NCI-H345 (cell line): ENCODE measurements at regions not wholly inside any gene's neighbourhood (a gene's known extent, or its start where the extent isn't known, plus 50 kb on each side); places are given as distances from the start of the nearest gene placed in this dataset.

Source experiments
- DNase-seq: peaks from one replicate; lab custom pipeline; 2025; lab: John Stamatoyannopoulos, UW

DNA sequence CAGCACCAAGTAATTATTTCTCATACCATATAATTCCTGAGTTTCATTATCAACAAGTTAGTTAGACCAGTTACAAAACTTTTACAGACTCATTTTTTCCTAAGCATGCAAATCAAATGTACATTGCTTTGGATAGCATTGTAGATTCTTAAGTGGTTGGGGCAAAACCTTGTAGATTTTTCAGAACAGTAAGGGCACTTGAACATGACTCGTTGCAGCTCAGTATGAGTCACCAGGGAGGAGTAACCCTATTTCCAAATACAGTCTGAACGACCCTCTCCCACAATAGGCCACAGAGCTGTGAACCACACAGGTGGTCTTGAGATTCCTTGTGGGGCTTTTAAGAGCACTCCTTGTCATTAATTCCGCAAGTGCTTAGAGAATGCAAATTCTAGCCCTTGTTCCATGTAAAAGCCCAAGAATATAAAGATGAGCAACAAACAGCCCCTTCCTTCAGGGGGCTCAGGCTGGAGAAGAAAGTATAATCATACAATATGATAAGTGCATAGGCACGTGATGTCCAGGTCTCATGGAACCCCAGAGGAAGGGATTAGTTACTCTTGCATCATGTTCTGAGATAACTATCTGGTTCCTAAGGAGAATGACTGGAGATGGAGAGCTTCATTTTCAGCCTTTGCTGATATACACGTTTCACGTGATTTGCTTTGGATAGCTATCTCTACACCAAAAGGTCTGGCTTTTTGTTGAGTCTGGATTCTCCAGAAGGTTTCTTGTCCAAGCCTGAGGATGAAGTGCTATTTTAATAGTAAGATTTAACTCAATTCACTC, 295.7 kb downstream of the KCNN2 start:
- no peak for DNase-seq

DNA sequence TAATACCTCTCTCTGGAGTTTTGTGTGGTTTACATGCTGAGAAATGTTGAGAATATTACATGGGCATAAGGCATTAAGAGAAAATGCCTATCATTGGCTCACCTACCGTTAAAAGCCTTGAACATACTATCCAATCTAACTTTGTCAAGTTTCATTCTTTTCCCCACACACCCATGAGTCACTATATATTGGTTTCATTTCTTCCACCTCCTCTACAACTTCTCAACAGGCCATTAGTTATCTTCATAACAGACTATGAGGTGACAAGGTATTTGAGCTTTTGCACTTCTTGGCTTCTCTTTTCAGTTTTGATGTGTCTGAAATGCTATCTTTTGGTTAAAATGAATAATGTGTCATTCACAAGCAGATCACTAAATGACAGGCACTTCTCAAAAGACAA, 288.0 kb downstream of the KCNN2 start:
- no peak for DNase-seq

DNA sequence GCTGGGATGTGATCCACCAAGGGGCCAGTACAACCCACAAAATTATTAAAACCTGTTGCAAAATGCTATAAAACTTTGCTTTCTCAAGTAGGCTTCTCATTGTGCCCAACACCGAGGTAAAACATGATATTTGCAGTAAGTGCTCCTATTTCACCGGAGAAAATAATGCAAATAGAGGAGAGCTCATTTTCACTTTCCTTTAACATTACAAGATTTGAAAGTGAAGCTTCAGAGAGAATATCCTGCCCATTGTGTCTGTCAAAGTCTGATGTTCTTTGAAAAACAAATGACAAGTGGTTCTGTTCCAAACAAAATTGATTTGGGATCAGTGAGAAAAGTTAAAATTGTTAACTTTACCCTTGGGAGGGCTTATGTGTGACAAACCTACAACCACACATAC, 287.1 kb downstream of the KCNN2 start:
- DNase-seq: no peak

DNA sequence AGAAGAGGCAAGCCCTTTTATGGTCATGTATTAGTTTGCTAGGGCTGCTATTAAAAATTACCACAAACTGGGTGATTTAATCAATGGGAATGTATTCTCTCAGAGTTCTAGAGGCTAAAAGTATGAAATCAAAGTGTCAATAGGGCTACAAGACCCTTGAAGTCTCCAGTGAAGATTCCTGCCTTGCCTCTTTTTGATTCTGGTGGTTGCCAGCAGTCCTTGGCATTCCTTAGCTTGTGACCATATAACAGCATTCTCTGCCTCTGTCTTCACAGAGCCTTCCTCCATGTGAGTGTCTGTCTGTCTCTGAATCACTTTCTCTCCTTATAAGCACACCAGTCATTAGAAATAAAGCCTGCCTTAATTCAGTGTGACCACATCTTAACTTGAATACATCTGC, 282.7 kb downstream of the KCNN2 start:
- DNase-seq: no peak

DNA sequence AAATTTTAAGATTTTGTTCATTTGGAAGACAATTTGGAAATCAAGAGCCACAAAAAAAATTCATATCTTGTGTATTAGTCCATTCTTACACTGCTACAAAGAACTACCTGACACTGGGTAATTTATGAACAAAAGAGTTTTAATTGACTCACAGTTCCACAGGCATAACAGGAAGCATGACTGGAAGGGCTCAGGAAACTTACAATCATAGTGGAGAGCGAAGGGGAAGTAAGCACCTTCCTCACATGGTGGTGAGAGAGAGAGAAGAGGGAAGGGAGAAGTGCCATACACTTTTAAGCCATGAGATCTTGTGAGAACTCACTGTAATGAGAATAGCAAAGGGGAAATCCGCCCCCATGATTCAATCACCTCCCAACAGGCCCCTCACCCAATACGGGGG, 274.4 kb downstream of the KCNN2 start:
- no peak for DNase-seq

DNA sequence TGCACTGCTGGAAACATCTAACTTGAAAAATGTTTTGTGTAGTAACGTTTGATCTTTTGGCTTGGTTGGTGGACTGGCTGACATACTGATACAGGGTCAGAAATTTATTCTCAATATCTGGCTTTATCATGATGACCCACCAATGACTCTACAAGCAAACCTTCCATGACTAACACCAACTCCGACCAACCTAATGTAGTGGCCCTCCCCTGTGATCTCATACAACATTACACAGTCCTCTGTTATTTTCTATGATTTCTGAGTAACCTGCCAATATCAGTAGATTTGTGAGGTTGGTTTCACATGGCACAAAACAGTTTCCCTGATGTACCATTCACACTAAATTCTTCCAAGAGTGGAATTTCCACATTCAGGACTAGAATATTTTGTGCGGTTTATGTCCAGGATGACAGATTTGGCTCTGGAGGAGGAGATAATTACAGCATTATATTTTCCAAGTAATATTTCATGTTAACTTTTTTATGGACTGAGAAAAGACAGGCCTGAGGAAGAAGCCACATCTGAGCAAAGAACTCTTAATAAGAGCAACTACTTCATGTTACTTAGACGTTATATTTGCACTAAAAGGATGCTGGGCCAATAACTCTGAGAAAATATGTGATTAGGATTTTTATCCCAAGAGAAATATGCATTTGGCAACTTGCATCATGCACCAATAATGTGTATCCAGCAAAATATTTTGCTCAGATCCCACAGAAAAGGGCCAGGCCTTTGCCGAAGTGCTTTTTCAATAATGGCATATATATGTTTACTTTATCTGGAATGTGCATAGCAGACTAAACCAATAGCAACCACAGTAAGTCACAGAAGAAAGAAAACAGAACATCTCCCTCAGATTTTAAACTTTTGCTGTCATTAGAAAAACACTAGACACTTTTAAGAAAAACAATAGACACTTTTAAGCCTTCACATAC, 273.4 kb downstream of the KCNN2 start:
- no peak for DNase-seq

DNA sequence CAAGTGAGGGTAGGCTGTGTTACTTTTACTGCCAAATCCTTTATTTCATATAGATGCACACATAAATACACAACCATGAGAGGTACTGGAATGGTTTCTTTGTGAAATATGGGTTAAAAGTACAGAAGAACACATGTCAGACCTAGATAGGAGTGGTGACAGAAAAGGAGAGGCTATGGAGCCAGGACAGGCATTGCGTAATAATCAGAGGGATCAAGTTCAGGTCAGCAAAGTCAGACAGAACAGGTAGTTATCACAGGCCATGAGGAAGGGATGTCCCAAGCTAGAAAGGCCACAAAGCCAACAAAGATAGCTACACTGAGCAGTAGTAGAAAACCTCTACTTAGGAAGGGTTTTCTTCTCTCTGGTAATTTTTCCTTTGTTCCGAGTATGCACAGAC, 272.6 kb downstream of the KCNN2 start:
- no peak for DNase-seq

DNA sequence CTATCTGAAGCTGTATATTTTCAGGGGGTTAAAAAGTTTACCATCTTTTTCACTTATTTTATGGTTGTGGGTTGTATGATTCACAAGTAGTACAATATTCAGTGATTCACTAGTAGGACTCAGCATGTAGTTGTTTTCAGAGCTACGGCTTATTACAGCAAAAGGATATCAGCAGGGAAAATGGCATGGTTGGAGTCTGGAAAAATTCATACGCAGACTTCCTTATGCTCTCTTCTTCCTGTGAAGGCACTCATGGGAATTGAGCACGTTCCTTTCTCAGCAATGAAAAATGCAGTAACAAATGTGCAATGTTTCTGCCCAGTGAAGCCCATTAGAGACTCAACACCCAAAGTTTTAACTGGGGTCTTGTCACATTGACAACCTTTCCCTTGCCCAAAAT, 250.5 kb downstream of the KCNN2 start:
- DNase-seq: no peak

DNA sequence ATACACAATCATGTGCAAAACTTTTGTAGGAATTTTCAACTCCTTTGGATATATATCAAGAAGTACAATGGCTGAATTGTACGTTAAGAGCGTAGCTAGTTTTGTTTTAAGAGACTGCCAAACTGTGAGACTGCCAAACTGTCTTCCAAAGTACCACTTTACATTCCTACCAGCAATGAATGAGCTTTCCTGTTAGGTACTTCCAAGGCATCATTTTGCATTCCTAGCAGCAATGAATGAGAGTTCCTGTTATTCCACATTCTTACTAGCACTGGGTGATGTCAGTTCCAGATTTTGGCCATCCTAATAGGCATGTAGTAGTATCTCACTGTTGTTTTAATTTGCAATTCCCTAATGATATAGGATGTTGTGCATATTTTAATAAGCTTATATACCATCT, 219.3 kb downstream of the KCNN2 start:
- no peak for DNase-seq

DNA sequence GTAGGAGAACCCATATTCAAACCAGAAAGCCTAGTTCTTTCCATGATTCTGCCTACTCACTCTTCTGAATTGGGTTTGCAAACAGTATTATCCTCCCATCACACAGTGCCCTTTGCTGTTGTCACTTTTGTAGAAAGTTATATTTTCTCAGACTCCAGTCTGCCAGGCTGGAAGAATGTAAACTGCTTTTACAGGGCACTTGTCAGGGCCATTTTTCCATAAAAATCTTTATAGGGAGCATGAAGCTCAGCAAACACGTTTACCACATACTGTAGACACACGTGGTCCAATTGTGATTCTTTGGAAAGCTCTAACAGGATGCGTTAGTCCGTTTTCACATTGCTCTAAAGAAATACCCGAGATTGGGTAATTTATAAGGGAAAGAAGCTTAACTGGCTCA, 204.0 kb downstream of the KCNN2 start:
- no peak for DNase-seq

DNA sequence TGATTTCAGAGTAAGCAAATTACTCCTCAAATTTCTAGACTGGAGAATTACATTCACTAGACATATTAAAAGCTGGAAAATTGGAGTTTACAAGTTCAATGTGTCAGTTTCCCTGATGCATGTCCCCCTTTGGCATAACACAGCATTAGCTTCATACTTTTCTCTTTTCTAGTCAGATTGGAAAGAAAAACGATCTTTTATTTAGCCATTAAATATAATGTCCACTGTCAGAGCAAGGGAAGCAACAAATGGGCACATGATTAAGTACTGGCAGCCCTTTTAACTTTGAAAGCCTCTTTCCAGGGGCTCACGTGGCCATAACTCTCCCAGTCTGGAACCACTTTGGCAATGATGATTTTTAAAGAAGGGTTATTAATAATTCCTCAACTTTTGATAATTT, 203.3 kb downstream of the KCNN2 start:
- DNase-seq: no peak

DNA sequence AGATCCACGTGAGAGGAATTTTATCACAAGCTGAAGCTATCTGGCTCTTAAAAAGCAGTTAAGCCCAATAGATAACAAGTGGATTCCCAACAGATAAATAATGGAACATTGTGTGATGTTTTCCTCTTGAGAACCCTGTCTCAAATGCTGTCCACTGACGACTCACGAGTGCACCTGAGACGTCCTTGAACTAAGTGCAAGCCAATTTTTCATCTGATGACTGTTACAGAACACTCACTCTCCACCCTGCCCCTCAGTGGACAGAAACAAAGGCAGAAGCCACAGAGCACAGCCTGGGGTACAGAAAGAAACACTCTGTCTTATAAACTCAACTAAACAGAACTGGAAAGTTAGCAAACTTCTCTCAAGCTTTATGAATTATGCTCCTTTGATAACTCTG, 199.5 kb downstream of the KCNN2 start:
- DNase-seq: no peak
